ENCODE measurements at regions not wholly inside any gene's neighbourhood (a gene's known extent, or its start where the extent isn't known, plus 50 kb on each side); places are given as distances from the start of the nearest gene placed in this dataset.

- H2AFZ ChIP-seq (ENCODE audit: low read length): no peak overlapping the region
- H3K36me3 ChIP-seq (ENCODE audit: insufficient read depth, low read length): no peaks in the 10 kb centered on the region
- no peaks in the 10 kb centered on the region for H4K20me1 ChIP-seq (ENCODE audit: insufficient read depth, low read length)
- TF ChIP-seq CTCF (IDR thresholded peaks at IDR 0.05; ENCODE audit: extremely low read depth, low read depth, low read length): no peak
- H3K27me3 ChIP-seq (ENCODE audit: insufficient read depth, low read length): no peaks in the 10 kb centered on the region
- no peaks in the 10 kb centered on the region for H3K9me3 ChIP-seq (ENCODE audit: low read depth, low read length)
- no peak overlapping the region for H3K27ac ChIP-seq (ENCODE audit: low read depth, low read length)
- H3K4me3 ChIP-seq (ENCODE audit: insufficient read depth, low read length): no peak overlapping the region
- DNase-seq (ENCODE audit: insufficient read length, low spot score, missing footprints): no peak
- H3K4me2 ChIP-seq (ENCODE audit: insufficient read depth, low read length): no peak overlapping the region
- H3K79me2 ChIP-seq (ENCODE audit: insufficient read depth, low read length): no peaks in the 10 kb centered on the region
- H3K4me1 ChIP-seq (ENCODE audit: insufficient read depth, low read length): no peaks in the 10 kb centered on the region
These were observed 80.9 kb downstream of the LHX9 start for GRCh38 chr1:197998110-197998509.

GRCh38 chr1:198001776-198002408 lies 84.7 kb downstream of the LHX9 start:
- Histone ChIP-seq H3K27ac (ENCODE audit: low read depth, low read length) (no peak overlapping the region), H3K27me3 (ENCODE audit: insufficient read depth, low read length) (no peaks in the 10 kb centered on the region), H3K4me3 (ENCODE audit: insufficient read depth, low read length) (no peak overlapping the region), H4K20me1 (ENCODE audit: insufficient read depth, low read length) (no peaks in the 10 kb centered on the region), H3K36me3 (ENCODE audit: insufficient read depth, low read length) (no peaks in the 10 kb centered on the region), H3K4me2 (ENCODE audit: insufficient read depth, low read length) (peak overlapping the region; percentile 22), H2AFZ (ENCODE audit: low read length) (peak overlapping the region; percentile 42), H3K79me2 (ENCODE audit: insufficient read depth, low read length) (no peaks in the 10 kb centered on the region), H3K9me3 (ENCODE audit: low read depth, low read length) (no peaks in the 10 kb centered on the region), H3K4me1 (ENCODE audit: insufficient read depth, low read length) (no peaks in the 10 kb centered on the region)
- DNase-seq (ENCODE audit: insufficient read length, low spot score, missing footprints): no peak
- TF ChIP-seq CTCF (IDR thresholded peaks at IDR 0.05; ENCODE audit: extremely low read depth, low read depth, low read length): no peak

- H3K27me3 ChIP-seq (ENCODE audit: insufficient read depth, low read length): no peaks in the 10 kb centered on the region
- no peak for TF ChIP-seq CTCF (IDR thresholded peaks at IDR 0.05; ENCODE audit: extremely low read depth, low read depth, low read length)
- H3K36me3 ChIP-seq (ENCODE audit: insufficient read depth, low read length): no peaks in the 10 kb centered on the region
- DNase-seq (ENCODE audit: insufficient read length, low spot score, missing footprints): no peak
- no peak overlapping the region for H3K4me3 ChIP-seq (ENCODE audit: insufficient read depth, low read length)
- H3K4me1 ChIP-seq (ENCODE audit: insufficient read depth, low read length): no peaks in the 10 kb centered on the region
- no peak overlapping the region for H3K27ac ChIP-seq (ENCODE audit: low read depth, low read length)
- H3K9me3 ChIP-seq (ENCODE audit: low read depth, low read length): no peaks in the 10 kb centered on the region
- no peak overlapping the region for H2AFZ ChIP-seq (ENCODE audit: low read length)
- no peak overlapping the region for H3K4me2 ChIP-seq (ENCODE audit: insufficient read depth, low read length)
- no peaks in the 10 kb centered on the region for H3K79me2 ChIP-seq (ENCODE audit: insufficient read depth, low read length)
- H4K20me1 ChIP-seq (ENCODE audit: insufficient read depth, low read length): no peaks in the 10 kb centered on the region
These were observed 86.3 kb downstream of the LHX9 start for GRCh38 chr1:198003468-198003867.

GRCh38 chr1:198007011-198007410 lies 89.8 kb downstream of the LHX9 start:
- no peaks in the 10 kb centered on the region for H3K36me3 ChIP-seq (ENCODE audit: insufficient read depth, low read length)
- no peak overlapping the region for H2AFZ ChIP-seq (ENCODE audit: low read length)
- H3K4me1 ChIP-seq (ENCODE audit: insufficient read depth, low read length): no peaks in the 10 kb centered on the region
- TF ChIP-seq CTCF (IDR thresholded peaks at IDR 0.05; ENCODE audit: extremely low read depth, low read depth, low read length): no peak
- H3K9me3 ChIP-seq (ENCODE audit: low read depth, low read length): peaks cover 4% of the 10 kb centered on the region
- no peaks in the 10 kb centered on the region for H3K79me2 ChIP-seq (ENCODE audit: insufficient read depth, low read length)
- no peak for DNase-seq (ENCODE audit: insufficient read length, low spot score, missing footprints)
- H3K4me2 ChIP-seq (ENCODE audit: insufficient read depth, low read length): no peak overlapping the region
- H3K27me3 ChIP-seq (ENCODE audit: insufficient read depth, low read length): no peaks in the 10 kb centered on the region
- no peaks in the 10 kb centered on the region for H4K20me1 ChIP-seq (ENCODE audit: insufficient read depth, low read length)
- H3K4me3 ChIP-seq (ENCODE audit: insufficient read depth, low read length): no peak overlapping the region
- no peak overlapping the region for H3K27ac ChIP-seq (ENCODE audit: low read depth, low read length)

Data from osteoblast (primary cell).